GM10248 (cell line): ENCODE measurements at regions not wholly inside any gene's neighbourhood (a gene's known extent, or its start where the extent isn't known, plus 50 kb on each side); places are given as distances from the start of the nearest gene placed in this dataset.

ENCODE experiments used
- CTCF ChIA-PET: fragments of 300-600 bp; sonication (Branson Sonifier 250); formaldehyde crosslinking; extraction: SDS; loops from one replicate; lab custom pipeline; 2021; ENCODE audit warnings: antibody characterized with exemption; lab: Yijun Ruan, JAX
- POLR2A ChIA-PET: fragments of 350-650 bp; sonication (Branson Sonifier 250); formaldehyde crosslinking; extraction: SDS; loops from one replicate; lab custom pipeline; 2020; ENCODE audit warnings: antibody characterized with exemption; lab: Yijun Ruan, JAX
- DNase-seq: peaks from one replicate; pipeline ENCODE4 v3.0.0; 2012; ENCODE audit errors: extremely low spot score
- CTCF ChIP-seq: IDR thresholded peaks from 2 replicates; pipeline ENCODE4 v1.5.1; 2012; ENCODE audit warnings: mild to moderate bottlenecking, low read depth; ENCODE audit errors: extremely low read depth, missing control alignments, control extremely low read depth

DNA sequence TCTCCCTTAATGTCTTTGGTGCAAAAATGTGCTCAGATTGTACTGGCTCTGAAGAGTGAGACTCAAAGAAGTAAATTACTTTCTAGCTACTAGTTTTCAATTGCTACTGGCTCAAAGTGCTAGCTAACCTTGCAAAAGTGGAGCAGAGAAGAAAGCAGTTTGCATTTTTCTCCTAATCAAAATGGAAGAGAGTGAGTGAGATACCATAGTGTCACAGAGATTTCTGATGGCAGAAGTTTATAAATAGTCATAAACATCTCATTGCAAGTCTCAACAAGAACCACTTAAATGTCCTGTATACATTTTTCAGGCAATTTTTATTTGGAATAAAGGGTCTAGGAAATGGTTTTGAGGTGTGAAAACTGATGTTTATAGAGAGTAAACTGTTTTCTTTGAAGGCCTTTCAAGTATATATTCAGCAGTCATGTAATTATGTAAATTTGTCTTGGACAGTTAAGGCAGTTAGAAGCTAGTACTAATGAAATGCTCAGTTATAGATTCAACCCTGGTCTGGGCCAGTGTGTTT, 237.7 kb upstream of the GOLIM4 start:
- TF ChIP-seq CTCF = no peak
- ChIA-PET POLR2A (no interaction called here), CTCF (interaction anchor here (1.1 to 1.4 kb wide), 3 partner anchors 24 to 159 kb away, joined by 3 to 4 read pairs (median 3); no protein-coding TSS in a partner anchor)
- DNase-seq = no peak

DNA sequence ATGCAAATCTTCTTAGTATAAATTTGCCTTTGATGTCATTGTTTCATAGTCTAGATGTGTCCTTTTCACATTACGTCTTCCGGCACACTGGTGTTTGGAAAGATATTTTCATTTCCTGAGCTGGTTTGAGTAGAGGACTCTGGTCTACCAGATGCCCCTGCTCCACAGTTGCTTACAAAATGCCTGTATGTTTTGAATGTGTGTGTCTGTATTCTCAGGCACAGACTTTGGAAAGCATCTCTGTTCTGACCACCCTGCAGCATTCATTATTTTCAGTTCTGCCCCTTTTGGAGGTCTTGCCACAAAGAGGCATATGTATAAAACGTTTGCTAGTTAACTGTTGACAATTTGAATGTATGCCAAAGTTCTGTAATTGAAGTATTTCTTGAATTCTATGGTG, 236.0 kb upstream of the GOLIM4 start:
- ChIA-PET CTCF (no interaction called here), POLR2A (no interaction called here)
- no peak for TF ChIP-seq CTCF
- DNase-seq = no peak

GRCh38 chr3:168330983-168331382, 235.3 kb upstream of the GOLIM4 start:
- TF ChIP-seq CTCF = no peak
- ChIA-PET CTCF (interaction anchor here (1.1 to 1.5 kb wide), 2 partner anchors 8 to 11 kb away, joined by 3 to 4 read pairs; no protein-coding TSS in a partner anchor), POLR2A (no interaction called here)
- DNase-seq = no peak

DNA sequence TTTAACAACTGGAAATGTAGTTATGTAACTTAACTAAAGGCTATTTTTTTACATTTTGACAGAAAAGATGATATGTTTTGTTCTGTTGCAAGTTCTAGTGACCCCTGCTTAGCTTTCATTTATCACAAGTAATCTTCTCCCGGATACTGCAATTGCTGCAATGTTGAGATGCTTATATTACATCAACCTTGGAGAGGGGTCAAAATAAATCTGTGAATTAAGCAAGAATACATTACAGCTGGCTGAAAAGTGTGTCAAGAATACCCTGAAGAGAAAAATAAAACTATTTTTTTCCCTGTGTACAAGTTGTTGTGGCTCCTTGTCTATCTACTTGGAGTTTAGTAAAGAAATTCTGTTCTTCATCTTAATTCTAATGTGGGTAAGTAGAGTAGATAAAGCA, 232.1 kb upstream of the GOLIM4 start:
- ChIA-PET POLR2A (no interaction called here), CTCF (no interaction called here)
- DNase-seq = no peak
- TF ChIP-seq CTCF = no peak

DNA sequence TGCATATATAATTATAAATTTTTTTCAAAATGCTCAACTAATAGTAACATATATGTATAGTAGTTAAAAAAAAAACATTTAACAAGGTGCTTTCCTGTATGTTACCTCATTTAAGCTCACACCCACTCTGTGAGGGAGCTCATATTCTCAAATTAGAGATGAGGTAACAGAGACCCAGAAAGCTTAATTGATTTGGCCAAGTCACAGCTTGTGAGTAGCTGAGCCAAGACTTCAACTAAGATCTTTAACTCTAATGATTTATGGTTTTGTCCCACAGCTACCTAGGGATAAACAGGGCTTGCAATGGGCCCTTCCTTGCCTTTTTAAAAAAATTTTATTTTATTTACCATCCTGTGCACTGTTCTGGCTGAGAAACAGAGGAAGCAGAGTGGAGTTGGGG, 230.0 kb upstream of the GOLIM4 start:
- ChIA-PET CTCF (interaction anchor here (0.7 to 1.7 kb wide), 3 partner anchors 15 to 61 kb away, joined by 3 to 6 read pairs (median 3); no protein-coding TSS in a partner anchor), POLR2A (no interaction called here)
- DNase-seq = no peak
- no peak for TF ChIP-seq CTCF

- CTCF ChIA-PET = interaction anchor here (1.1 to 1.7 kb wide), 2 partner anchors 13 to 14 kb away, joined by 3 to 5 read pairs; no protein-coding TSS in a partner anchor
- DNase-seq = no peak
- TF ChIP-seq CTCF = no peak
- POLR2A ChIA-PET = no interaction called here
Observed at GRCh38 chr3:168322941-168323340, 227.2 kb upstream of the GOLIM4 start.
